Stimulated activated CD8-positive, alpha-beta memory T cell treated with anti-CD3 and anti-CD28 coated beads, Interleukin-15, amount 100 ng/mL, for 48 hours (primary cell): ENCODE measurements at regions not wholly inside any gene's neighbourhood (a gene's known extent, or its start where the extent isn't known, plus 50 kb on each side); places are given as distances from the start of the nearest gene placed in this dataset.

Experiments used
- DNase-seq, 2 donors: peaks; one replicate each; pipeline ENCODE4 v3.0.0-alpha.2; 2020; ENCODE audit warnings: low read depth in 2 of 2

DNA sequence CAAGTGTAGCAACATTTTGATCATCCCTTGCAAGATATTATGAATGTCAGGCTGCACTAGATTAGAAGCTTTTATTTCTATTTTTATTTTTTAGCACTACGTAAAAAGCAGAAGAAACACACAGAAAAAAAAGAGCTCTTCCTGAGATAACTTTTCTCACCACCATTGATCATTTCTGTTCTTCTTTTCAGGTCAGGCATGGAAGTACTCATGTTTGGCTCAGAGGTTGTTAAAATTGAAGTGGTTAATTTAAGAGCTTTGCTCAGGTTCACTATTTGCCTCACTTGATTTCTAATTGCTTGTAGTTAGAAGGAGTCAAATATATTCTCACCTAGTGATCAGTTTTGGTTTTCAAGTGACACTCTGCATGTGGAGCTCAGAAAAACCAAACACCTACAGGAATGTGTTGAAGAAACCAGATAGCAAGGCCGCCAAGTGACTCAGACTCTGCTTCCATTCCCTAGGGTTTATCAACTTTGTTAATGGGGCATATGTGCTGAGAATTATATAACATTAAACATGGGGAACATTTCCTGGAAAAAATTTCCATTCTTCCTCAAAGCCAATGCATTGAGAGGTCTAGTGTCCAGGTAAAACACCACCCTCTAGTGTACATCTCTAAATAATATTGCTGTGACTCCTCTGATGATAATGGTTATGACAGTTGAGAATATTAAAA is 679.8 kb downstream of the CETN3 start:
- DNase-seq = no peak

DNA sequence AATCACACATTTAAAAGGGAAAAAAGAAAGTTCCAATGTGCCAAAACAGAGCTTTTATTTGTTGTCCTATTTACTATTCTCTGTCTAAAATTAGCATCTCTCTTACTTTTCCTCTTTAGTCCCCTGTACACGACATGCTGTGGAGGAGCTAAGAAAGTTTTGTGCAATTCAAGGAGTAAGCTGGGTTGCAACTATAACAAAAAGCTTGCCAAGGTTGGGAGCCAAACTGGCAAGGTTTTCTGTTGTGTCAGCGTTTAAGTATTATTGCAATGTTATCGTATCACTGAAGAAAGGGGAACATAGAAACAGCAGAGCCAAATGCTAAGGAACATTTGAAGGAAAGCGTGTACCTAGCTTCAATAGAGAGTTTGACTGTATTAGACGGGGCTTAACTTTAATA is 680.8 kb downstream of the CETN3 start:
- no peak for DNase-seq

DNA sequence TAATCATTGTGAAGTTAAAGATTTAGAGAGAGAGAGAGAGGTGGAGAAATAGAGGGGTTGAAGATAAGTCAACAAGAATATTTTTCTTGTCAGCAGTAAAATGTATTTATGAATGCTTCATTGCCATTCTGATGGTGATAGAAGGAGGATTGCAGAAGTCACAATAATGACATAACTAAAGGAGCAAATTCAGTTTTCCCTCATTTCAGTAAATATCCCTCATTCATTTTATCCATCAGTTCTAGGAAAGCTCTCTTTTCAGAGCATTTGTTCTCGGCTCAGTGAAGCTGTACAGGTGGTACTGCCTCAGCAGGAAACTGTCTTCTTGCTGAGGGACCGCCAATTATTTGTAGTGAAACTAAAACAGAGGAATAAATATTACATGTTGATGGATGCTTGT is 681.4 kb downstream of the CETN3 start:
- DNase-seq = no peak

DNA sequence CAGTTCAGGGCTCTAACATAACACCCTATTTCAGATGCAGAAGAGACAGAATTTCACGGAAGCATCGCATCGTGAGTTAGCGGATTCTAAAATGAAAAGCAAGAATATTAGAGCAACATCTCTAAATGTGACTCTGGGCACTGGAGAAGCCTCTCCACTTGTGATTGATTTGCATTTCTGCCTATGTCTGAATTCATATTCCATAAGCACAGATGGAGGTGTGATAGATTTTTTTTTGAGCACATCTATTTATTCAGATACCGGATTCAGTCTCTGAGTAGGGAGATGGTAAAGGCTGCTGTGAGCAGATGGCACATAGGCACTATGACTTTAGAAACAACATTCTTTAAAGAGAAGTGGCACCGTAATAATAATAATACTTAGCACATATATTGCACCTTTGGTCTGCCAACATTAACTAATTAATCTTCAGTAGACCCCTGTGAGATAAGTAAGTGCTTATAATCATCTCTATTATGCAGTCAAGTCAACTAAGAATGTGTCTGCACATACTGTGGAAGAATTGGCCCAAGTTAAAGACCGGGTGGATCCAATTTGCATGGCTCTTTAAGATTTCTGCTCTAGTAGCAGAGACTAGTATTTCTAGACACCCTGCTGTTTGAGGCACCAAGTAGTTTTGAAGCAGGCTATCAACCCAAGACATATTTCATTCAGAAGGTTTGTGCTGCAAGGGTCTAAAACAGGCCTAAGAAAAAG is 685.0 kb downstream of the CETN3 start:
- no peak for DNase-seq

DNA sequence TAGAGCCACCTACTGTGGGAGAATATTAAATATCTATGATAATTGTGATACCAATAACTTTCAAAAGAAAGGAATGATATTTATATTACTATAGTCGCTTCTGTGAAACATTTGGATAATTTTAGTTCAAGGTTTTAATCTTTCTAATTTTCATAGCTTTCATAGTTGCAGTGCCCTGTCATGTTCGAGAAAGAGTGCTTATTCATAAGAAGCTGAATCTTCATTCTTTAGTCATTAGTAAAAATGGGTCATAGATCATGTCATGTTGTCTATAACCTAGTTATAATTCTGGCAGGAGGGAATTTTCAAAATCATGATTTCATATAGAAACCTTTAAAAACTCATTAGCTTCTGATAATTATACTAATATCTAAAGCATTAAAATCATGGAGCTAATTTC is 685.6 kb downstream of the CETN3 start:
- no peak for DNase-seq

DNA sequence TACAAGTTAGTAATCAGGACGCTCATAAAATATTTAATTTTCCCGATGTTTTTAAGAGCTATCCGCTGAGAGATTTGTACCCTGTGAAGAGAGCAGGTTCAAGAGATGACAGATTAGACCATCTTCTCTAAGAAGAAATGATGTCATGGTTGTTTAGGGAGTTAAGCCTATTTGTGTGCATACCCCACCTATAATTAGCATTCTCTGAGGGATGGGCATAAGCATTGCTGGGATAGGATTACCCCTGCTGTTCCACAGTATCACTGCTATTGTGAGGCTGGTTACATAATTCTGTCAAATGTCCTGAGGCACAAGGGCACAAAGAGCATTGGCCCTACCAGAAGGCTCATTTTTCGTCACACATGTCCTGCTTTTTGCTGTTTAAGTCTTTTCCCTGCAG is 687.0 kb downstream of the CETN3 start:
- no peak for DNase-seq

DNA sequence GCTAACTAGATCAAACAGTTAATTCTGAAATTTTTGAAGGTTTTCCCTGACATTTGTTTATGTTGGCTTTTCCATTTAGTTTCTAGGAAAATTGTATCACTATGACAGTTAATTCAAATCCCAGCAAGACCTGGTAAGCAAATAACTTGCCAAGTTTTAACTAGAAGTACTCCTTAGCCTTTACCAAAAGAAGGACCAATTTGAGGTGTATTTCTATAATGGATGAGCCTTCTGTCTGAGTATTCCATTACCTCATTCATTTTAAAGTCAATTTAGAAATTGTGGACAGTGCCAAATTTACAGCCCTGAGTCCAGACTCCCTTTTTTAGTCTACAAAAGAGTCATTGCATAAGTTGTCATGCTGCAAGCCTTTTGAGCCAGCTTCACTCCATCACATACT is 687.6 kb downstream of the CETN3 start:
- no peak for DNase-seq

DNA sequence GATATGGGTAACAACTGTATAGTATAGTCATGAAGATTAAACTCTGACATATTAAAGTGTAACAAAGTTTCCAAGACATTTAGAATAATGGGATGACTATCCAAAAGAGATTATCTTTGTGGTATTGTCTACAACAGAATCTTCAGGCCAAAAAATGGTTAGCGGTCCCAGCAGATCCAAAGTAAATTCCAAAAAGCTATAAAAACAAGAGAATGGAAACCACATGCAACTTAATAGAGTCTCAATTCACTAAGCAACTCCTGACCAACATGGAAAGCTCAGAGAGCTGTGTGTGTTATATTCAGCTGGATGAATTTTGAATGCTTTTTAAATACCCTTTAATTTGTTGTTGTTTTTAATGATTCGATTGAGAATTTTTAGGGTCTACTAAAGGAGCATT is 688.2 kb downstream of the CETN3 start:
- DNase-seq = no peak

DNA sequence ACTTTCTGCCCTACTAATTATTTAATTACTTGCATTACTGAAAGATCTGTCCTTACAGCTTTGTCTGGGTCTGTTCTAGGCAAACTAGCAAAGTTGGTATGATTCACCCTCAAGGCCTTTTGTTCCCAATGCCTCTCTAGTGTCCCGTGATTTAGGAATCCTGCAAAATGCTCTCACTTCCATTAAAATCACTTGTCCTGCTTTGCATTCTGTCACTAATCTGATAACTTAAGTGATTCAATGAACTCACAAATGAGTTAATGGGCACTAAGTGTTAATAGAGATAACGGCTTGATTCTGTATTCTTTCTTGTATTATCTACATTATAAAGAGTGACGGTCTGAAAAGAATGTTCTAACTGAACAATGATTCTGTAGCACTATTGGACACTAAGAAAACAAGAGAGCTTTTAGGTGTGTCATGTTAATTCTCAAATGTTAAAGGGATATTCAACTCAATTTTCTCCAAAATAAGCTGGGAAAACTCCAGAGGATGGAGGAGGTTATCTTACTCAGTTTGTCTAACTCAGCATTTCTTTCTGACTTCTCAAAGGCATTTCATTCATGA is 697.3 kb downstream of the CETN3 start:
- DNase-seq = no peak

DNA sequence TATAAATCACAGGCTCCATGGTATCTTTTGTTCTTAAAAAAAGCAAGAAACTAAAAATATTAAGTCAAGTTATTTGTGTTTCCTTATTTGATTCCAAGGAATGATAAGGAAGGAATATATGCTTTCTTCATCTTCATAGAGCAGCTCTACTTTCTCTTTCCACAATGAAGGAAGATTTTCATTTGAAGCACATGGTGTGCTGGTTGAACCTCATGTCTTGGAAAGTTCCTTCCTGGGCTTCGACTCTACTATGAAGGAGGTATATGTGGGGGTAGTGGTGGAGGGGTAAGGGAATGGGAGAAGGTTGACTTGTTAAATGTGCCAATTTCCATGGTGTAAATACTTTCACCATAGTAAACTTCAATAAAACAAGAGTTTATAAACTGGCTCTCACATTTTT is 698.0 kb downstream of the CETN3 start:
- no peak for DNase-seq

DNA sequence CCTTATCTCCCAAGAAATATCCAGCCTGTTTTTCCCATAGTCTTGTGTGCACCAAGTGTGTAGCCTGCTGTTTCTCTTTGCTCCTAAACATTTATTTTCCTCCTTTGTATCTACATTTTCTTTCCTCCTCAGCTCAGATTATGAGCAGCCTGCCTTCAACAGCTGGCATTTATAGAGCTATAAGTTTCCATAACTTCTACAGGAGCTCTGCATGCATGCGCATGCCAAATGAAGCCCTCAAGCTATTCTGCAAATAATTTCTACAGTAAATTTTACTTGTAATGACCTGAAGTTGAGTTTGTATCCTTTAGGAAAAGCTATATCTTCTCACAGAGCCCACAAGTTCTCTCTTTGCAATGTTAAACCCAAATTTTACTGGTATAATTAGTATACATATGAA is 699.5 kb downstream of the CETN3 start:
- DNase-seq = no peak

DNA sequence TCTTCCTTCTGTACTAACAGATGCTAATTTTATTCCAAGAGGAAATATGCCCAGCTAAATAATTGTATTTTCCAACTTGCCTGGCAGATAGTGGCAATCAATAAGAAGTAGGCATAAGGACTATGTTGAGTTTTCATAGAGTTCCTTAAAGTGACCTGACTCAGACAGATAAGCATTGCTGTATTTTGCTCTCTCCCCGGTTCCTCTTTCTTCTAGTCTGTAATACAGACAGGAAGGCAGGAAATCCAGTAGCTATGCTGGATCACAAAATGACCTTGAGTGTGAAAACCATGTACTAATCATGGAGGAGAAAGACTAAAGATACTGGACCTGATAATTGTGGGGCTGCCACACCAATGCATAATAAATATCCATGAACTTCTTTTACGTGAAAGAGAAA is 701.7 kb downstream of the CETN3 start:
- DNase-seq = no peak

DNA sequence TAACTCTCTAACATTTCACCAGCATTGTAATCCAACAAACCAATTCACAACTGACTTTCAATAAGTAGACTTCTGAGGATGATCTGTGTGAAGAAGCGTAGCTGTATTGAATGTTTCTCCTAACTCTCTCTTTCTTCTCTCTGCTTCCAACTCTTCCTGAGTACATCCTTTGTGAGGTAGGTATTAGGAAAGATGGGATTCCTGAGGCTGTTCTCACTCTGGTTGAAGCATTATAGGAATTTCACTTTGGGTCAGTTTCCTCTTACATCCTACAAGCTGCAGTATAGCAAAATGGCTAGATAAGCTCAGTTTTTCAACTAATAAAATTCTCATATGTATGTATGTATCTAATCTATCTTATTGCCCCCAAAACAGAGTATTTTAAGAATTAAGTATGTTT is 702.8 kb downstream of the CETN3 start:
- DNase-seq = no peak

DNA sequence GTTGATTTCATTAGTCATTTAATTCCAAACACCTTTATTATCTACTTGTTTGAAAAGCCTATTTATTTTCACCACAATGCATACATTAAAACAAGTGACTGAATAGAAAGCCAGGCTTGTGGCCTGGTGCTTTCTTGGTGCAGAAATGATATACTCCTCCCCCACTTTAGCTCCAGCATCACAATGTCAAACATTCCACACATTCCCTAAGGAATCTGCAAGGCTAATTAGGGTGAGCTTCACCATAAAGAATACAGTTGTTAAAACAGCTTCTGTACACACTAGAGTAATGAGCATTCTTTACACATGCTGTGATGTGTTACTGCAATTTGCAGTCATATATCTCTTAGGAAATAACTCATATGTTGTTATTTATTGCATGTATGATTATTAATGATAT is 705.7 kb downstream of the CETN3 start:
- DNase-seq = no peak

DNA sequence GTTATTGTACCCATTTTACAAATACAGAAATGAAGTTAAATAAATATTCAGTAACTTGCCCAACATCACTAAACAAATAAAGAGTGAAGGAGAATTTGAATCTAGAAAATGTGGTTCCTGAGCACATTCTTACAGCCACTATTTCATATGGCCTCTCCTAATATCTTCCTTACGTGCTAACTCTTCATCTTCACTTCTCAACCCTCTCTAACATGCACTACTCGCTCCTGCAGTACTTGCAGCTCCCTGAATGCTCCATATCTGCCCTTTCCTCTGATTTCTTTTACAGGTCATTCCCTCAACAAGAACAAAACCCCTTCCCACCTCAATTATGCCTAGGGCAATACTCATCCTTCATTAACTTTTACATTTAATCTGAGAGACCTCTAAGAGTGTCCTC is 711.5 kb downstream of the CETN3 start:
- no peak for DNase-seq

DNA sequence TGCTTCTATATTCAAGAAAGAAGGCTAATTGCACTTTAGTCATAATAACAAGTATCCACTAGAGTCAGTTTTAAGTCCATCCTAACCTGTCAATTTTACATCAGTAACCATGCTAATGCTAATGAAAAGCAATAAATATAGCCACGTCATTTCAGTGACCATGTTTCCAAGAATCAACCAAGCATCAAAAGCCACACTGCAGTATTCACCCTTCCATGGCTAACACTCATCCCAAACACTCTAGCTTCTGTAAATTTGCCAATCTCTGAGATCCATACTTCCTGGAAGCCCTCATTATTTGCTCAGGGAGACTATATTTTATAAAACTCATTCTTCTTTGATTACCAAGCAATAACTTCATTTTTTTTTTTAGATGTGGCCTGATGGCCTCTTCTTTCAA is 712.0 kb downstream of the CETN3 start:
- DNase-seq = no peak

DNA sequence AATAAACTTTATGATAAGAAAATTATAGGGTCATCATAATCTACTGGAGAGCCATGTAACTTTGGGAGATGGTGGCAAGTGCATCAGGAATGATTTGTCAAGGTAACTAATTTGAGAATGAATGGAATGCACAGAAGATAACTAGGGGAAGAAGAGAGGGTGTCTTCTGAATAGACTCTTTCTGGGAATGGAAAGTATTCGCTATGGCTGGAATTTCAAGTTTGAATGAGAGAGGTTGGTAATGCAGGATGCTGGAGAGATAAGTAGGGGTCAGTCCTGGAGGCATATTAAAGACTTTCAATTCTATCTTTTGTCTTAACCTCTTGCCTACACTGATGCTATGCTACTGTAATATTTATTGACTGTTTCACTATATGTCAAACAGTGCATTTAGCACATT is 714.2 kb downstream of the CETN3 start:
- no peak for DNase-seq

DNA sequence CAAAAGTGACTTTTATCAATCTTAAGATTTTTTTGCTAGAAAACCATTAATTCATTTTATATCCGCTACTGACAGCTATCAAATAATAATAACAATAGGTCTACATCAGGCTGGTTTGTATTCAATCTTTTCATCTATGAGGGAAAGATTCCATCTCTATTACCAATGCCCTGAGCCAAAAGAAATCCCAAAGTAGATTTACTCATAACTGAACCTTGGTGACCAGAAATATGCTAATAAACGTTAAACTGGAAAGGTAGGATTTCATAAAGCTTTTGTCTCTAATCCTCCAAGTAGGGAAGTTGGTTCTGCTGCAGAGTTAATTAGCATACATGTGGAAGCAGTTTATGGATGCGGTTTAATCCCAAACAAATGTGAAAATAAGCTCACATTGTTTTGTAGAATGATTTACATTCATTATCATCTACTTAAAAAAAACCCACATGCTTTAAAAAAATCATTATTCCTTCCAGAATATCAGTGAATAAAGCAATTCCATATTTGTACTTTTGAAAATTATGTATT is 715.5 kb downstream of the CETN3 start:
- no peak for DNase-seq

DNA sequence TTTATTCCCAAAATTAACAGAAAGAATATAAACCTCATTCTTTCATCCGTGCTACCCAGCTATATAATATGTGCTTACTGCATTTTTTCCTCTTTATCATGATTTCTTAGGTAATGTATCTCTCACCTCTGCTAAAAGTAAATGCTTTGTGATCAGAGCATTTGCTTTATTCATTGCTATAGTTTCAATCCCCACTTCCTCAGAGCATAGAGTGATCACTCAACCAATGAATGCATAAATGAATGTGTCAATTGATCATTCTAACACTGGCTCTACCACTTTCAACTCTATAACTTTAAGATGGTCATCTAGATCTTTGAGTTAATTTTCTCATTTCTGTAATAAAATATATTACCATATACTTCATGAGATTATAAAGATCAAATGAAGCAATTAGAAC is 719.2 kb downstream of the CETN3 start:
- no peak for DNase-seq

DNA sequence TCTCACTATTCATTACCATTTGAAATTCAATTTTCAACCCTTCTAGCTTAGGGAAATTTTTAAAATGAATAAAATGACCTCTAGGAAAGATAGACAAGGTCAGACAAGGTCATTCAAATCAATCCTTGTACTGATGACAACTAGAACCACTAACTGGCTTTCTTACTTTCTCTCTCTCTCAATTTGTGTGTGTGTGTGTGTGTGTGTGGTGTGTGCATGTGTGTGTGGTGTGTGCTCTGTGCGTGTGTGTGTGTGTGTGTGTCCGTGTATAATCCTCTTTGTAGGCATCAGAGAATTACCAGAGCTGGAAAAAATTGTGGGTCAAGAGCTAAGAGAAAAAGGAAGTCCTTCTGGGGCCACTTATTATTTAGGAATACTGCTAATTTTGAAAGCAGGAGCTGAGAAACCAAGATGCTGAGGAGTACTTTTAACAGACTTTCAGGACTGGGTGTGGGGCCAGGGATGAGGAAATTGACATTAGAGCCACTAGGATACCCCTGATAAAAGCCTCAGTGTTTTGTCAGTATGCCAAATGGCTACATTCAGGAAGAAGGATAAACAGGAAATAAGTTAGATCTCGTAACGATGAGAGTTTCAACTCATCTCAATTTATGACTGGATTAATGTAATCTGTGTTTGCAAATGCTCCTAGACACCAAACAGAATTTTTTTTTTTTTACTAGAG is 723.3 kb downstream of the CETN3 start:
- DNase-seq = no peak

DNA sequence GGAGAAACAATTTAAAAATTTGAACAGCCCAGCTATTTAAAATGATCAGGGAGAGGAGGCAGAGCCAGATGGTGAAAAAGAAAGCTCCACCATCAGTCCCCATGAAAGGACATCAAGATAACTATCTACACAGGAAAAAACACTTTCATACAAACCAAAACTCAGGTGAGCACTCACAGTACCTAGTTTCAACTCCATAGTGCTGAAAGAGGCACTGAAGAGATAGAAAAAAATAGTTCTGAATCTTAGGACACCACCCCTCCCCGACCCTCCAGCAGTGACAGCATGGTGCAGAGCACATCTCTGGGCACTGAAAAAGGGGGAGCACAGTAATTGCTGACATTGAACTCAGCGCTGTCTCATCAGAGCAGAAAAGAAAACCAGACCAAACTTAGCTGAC is 732.9 kb downstream of the CETN3 start:
- no peak for DNase-seq

DNA sequence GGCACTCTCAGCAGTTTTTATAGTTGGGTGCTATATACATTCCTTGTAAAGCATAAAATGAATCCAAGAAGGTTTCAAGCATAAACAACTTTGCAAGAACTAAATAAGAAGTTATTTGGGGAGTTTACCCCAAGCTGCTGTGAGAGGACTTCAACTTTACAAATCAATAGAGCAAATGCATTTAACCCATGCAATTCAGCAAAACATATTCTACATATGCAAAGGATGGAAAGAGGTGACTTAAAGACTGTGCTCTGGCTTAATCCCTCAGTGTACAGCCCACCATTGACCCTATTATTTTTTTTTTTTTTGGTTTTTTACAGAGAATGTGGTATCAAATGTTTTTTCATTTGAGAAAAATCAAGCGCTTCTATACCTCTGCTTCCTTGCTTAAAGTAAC is 736.5 kb downstream of the CETN3 start:
- no peak for DNase-seq

DNA sequence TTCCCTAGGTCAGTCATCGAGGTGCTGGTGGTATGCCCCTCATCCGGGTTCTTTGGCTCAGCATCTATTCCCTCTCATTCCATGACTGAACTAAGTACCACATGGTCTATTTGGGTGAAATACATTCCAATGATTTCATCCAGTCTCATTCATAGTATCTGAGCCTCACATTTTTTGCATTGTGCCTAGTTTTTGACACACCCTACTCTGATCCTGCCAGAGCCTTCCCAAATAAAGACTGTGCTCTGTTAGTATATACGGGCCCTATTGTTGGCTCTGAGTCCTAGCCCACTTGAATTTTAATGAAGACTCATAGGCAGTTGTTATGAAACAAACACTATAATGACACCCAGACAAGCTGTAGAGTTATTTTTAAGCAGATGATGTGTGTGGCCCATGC is 740.7 kb downstream of the CETN3 start:
- DNase-seq = no peak
